ENCODE measurements at regions not wholly inside any gene's neighbourhood (a gene's known extent, or its start where the extent isn't known, plus 50 kb on each side); places are given as distances from the start of the nearest gene placed in this dataset.

GRCh38 chr13:26919732-26920131 lies 159.1 kb upstream of the GPR12 start:
- no peak for TF ChIP-seq TAF1 (IDR thresholded peaks at IDR 0.05; ENCODE audit: low read depth, low read length)
- TF ChIP-seq POLR2AphosphoS5 (IDR thresholded peaks at IDR 0.05; ENCODE audit: low read depth, low read length): no peak
- no peak for TF ChIP-seq POLR2A (IDR thresholded peaks at IDR 0.05; ENCODE audit: low read depth, low read length)
- no peak for TF ChIP-seq POU2F2 (IDR thresholded peaks at IDR 0.05; ENCODE audit: low read depth, low read length)
